ENCODE measurements at regions not wholly inside any gene's neighbourhood (a gene's known extent, or its start where the extent isn't known, plus 50 kb on each side); places are given as distances from the start of the nearest gene placed in this dataset.
"Not testable (repeated sequence)": the region's sequence is repeated elsewhere in the genome, so short reads cannot be mapped to it uniquely, and the experiment has no call there.

GRCh38 chr14:34299360-34299759 is 162.7 kb downstream of the SPTSSA start:
- no peak for ATAC-seq

- no peak for ATAC-seq
These were observed 164.1 kb downstream of the SPTSSA start for GRCh38 chr14:34297786-34298520.

- no peak for ATAC-seq
These were observed 178.4 kb downstream of the SPTSSA start for GRCh38 chr14:34283590-34283989.

- ATAC-seq = no peak
These were observed 184.8 kb downstream of the SPTSSA start for GRCh38 chr14:34277191-34277590.

GRCh38 chr14:34275530-34275929 is 186.5 kb downstream of the SPTSSA start:
- no peak for ATAC-seq

- no peak for ATAC-seq
These were observed 187.0 kb downstream of the SPTSSA start for GRCh38 chr14:34275078-34275477.

- not testable (repeated sequence) for ATAC-seq
These were observed 188.3 kb downstream of the SPTSSA start for GRCh38 chr14:34273716-34274115.

GRCh38 chr14:34270361-34270760 is 191.7 kb downstream of the SPTSSA start:
- no peak for ATAC-seq

- no peak for ATAC-seq
These were observed 195.7 kb downstream of the SPTSSA start for GRCh38 chr14:34266344-34266743.

GRCh38 chr14:34262127-34262910 is 199.7 kb downstream of the SPTSSA start:
- ATAC-seq = no peak

- no peak for ATAC-seq
These were observed 202.0 kb downstream of the SPTSSA start for GRCh38 chr14:34259996-34260395.

- ATAC-seq = no peak
These were observed 203.7 kb downstream of the SPTSSA start for GRCh38 chr14:34258318-34258717.

- ATAC-seq = no peak
These were observed 204.5 kb downstream of the SPTSSA start for GRCh38 chr14:34257505-34257904.

GRCh38 chr14:34256223-34256622 is 205.8 kb downstream of the SPTSSA start:
- ATAC-seq = no peak

GRCh38 chr14:34254571-34254970 is 207.5 kb downstream of the SPTSSA start:
- no peak for ATAC-seq

- ATAC-seq = no peak
These were observed 208.0 kb downstream of the SPTSSA start for GRCh38 chr14:34254031-34254430.

- ATAC-seq = no peak
These were observed 209.8 kb downstream of the SPTSSA start for GRCh38 chr14:34252227-34252626.

- no peak for ATAC-seq
These were observed 210.4 kb downstream of the SPTSSA start for GRCh38 chr14:34251662-34252061.

GRCh38 chr14:34250959-34251358 is 211.1 kb downstream of the SPTSSA start:
- ATAC-seq = no peak

GRCh38 chr14:34247605-34248004 is 214.4 kb downstream of the SPTSSA start:
- no peak for ATAC-seq

GRCh38 chr14:34246206-34246605 is 215.8 kb downstream of the SPTSSA start:
- no peak for ATAC-seq

- no peak for ATAC-seq
These were observed 218.6 kb downstream of the SPTSSA start for GRCh38 chr14:34243401-34243800.

- no peak for ATAC-seq
These were observed 219.0 kb downstream of the SPTSSA start for GRCh38 chr14:34243001-34243400.

GRCh38 chr14:34241185-34241711 is 220.8 kb downstream of the SPTSSA start:
- ATAC-seq = no peak

Measured in activated CD4-positive, CD25-positive, alpha-beta regulatory T cell treated with anti-CD3 and anti-CD28 coated beads, Interleukin-2, amount 50 U/mL, for 24 hours (primary cell).